HS-5 (cell line): ENCODE measurements at regions not wholly inside any gene's neighbourhood (a gene's known extent, or its start where the extent isn't known, plus 50 kb on each side); places are given as distances from the start of the nearest gene placed in this dataset.

ENCODE experiments used
- DNase-seq: peaks from one replicate; pipeline ENCODE4 v3.0.0-alpha.2; 2012; ENCODE audit warnings: low read depth

DNA sequence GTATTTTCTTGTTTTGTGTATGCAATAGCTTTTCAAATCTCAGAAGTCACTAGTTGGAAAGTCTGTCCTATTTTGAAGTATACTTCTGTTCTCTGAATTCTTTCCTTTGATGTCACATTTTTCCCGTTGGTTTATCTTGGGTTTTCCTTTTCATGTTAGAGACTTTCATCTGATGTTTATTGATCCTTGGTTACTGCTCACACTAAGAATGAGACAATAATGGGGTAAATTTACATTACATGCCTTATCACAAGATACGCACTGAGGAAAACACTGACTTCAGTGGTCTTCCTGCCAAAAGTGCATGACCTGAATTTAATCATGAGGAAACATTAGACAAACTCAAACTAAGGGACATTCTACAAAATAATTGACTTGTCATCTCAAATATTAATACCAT lies 63.5 kb upstream of the C1GALT1 start:
- no peak for DNase-seq

- no peak for DNase-seq
These were observed 62.6 kb upstream of the C1GALT1 start for GRCh38 chr7:7119729-7120128.

DNA sequence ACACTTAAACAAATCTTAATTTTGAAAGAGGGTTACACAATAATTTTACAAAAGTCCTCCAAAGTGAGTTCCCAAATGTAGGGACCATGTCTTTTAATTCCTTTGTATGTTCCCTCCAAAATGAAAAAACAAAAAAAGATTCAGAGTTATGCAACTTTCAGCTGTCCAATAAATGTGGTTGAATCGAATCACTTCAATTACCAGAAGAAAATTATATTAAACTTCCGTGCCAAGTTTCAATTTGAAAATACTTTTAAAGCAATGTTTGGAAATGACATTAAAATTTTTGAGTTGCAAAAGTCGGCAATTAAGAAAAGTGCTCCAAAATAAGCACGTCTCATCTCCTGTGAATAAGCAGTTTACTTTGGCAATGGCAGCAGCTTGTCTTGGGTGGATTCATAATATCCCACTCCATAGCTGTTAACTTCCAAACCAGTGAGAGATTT lies 60.3 kb upstream of the C1GALT1 start:
- DNase-seq = no peak

GRCh38 chr7:7122701-7123281 lies 59.6 kb upstream of the C1GALT1 start:
- DNase-seq = peak; percentile 85

GRCh38 chr7:7125963-7126362 lies 56.4 kb upstream of the C1GALT1 start:
- no peak for DNase-seq

- DNase-seq = no peak
These were observed 54.6 kb upstream of the C1GALT1 start for GRCh38 chr7:7127773-7128172.

- no peak for DNase-seq
These were observed 53.0 kb upstream of the C1GALT1 start for GRCh38 chr7:7129381-7129780.

DNA sequence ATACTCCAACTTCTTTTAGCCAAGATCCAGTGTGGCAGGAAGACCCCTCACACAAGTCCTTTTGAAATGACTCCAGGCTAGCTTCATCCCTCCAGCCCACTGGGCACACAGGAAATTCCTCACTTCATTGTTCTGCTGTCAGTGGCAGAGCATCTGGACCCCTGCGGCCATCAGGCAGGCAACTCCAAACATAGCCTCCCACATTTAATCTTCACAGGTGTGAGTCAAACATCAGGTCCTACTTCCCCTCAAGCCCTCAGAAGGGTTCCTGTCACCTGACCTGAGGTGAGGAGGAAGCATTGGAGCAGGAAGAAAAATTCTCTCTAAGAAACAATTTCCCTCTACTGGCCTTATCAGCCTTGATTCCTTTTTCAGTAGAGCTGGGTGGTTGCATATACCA lies 51.1 kb upstream of the C1GALT1 start:
- DNase-seq = no peak
